GM19023 (cell line): ENCODE measurements at regions not wholly inside any gene's neighbourhood (a gene's known extent, or its start where the extent isn't known, plus 50 kb on each side); places are given as distances from the start of the nearest gene placed in this dataset.
"Not testable (repeated sequence)": the region's sequence is repeated elsewhere in the genome, so short reads cannot be mapped to it uniquely, and the experiment has no call there.

Experiments
- ATAC-seq: cut with Tn5 transposase; IDR thresholded peaks from one replicate; pipeline ENCODE4 v1.9.1; 2021; ENCODE audit warnings: mild to moderate bottlenecking, moderate library complexity; ENCODE audit not compliant: unreplicated experiment

DNA sequence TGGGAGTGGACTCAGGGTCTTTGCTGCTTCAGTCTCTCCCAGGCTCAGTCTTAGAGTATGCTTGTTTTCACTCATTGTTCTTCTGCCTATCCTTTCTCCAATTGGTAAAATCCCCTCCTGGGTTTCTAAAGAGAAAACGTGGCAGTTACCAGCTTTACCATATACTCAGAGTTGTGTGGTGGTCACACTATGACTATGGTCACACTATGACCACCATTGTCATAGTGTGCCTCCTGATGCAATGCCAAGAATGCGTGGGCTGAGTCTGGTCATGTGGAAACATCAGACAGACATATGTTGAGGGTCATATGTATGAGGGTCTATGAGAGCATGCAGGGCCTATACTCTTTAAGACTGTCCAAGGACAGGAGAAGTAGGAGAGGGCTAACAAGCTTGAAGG is 326.5 kb upstream of the PRR16 start:
- ATAC-seq, result no peak

DNA sequence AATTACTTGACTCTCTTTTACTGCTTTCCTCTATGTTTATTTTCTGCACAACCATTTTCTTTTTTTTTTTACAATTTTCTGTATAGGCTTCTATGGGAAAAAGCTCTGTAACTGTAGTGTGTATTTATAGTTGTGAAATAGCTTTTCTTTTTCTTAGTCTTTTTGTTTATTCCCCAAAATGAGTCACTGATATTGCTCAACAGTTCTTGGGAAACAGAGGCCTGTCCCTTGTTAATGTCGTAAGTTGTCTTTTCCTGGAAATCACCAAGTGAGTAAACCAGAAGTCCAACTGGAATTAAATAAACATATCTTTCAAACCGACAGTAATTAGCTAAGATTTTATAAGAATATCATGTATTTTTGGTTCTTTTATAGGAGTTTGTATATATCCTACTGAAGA is 325.1 kb upstream of the PRR16 start:
- no peak for ATAC-seq

DNA sequence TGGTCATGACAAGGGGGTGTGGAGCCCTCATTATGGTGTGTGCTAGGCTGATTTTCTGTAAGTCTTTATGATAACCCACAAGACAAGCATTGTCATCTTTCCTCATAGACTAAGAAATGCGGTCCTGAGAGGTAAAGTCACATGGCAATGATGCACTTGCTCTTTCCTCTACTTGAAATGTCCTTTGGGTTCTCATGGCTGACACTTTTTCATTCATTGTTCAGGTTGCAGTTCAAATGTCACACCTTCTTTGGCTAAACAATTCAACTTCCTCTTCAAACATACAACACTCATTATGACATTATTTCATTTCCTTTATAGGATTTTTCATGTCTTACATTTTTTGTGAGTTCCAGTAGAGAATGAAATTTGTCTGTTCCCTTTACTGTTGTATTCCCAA is 323.6 kb upstream of the PRR16 start:
- ATAC-seq, result no peak

DNA sequence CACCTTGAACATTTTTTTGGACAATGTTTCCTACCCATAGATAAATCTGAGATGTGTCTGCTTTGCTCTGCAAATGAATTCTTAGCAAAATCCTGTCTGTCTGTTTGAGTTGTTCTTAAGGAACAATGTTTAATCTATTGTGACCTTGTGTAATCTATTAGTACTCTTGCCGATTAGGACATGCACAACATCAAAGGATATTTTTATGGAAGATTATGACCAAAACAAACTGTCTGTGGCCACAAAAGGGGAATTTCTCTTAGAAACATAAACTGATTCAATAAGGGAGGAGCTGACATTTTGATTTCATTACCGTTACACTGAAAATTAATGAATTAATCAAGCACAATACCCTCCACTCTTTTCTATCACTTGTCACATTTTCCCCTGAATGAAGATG is 323.0 kb upstream of the PRR16 start:
- ATAC-seq, result no peak

DNA sequence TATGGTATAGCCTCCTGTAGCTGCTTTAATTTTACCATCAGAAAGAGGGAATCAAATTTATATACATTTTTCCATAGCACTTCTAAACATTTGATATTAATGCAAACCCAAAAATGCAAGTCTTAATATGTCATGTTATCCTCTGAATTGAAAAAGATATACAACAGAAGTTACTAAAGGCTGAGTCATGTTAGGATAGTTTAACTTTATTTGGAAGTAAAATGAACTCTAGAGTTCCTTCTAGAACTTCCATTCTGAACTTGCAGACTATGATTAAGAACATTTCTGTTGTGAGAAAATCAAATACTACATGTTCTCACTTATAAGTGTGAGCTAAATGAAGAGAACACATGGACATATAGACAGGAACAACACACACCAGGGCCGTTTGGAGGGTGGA is 317.3 kb upstream of the PRR16 start:
- no peak for ATAC-seq

DNA sequence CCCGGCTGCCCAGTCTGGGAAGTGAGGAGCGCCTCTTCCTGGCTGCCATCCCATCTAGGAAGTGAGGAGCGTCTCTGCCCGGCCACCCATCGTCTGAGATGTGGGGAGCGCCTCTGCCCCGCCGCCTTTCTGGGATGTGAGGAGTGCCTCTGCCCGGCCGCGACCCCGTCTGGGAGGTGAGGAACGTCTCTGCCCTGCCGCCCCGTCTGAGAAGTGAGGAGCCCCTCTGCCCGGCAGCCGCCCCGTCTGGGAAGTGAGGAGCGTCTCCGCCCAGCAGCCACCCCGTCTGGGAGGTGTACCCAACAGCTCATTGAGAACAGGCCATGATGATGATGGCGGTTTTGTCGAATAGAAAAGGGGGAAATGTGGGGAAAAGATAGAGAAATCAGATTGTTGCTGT is 316.2 kb upstream of the PRR16 start:
- not testable (repeated sequence) for ATAC-seq

DNA sequence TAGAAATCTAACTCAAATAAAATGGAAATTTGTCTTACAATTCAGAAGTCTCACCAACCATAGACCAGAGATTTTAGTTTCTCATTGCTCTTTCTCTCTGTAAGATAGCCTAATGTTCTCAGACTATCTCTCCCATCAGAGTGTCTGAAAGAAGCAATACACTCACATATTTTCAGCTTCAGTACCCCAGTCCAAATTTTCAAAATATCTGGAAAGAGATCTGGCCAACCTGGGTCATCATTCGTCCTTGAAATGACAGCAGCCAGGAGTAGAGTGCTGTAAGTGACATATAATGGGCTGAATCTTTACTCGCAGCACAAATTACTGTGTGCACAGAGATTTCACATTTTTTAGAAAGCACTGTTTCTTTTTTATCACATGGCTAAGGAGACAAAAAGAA is 313.3 kb upstream of the PRR16 start:
- no peak for ATAC-seq

DNA sequence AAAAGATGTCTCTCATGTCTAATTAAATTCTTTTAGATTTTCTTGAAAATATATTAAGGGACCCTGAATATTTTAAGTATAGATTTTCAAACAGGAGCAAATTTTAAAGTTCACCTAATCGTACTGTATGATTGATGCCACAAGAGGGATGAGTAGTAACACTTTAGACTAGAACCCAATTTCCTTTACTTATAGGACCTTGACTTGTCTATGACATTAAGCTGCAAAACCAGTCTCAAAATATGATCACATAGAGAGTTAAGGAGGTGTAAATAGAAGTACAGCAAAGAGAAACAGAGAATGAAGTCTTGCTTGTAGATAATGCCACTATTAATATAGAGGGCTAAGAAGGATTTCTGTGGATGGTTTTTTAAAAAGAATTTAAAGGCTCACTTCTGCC is 312.9 kb upstream of the PRR16 start:
- no peak for ATAC-seq

DNA sequence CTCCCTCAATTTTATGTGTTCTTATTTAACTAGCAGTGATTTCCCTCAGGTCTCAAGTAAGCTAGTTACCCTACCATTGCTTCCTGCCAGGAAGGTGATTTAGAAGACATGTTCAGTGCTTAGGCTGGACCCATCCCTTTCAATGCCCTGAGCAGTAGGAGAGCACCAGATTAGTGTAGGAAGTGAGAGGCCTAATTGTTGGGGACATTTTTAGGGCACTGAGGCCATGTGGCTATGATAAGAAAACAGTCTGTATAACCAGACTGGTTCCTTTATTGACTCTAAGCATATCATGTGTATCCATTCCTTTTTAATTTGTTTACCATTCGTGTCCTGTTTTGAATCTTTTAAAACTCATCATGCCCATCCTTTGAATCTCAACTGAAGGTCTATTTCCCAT is 312.3 kb upstream of the PRR16 start:
- ATAC-seq, result no peak

DNA sequence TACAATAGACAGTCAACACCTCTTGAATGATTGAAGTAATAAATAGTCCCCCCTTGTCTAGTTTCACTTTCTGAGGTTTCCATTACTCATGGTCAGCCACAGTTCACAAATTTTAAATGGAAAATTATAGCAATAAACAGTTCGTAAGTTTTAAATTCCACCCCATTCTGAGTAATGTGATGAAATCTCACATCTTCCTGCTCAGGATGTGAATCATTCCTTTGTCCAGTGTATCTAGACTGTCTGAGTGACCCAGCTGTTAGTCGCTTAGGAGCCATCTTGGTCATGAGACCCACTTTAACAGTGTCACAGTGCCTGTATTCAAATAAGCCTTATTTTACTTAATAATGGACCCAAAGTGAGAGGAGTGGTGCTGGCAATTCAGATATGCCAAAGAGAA is 311.6 kb upstream of the PRR16 start:
- no peak for ATAC-seq

DNA sequence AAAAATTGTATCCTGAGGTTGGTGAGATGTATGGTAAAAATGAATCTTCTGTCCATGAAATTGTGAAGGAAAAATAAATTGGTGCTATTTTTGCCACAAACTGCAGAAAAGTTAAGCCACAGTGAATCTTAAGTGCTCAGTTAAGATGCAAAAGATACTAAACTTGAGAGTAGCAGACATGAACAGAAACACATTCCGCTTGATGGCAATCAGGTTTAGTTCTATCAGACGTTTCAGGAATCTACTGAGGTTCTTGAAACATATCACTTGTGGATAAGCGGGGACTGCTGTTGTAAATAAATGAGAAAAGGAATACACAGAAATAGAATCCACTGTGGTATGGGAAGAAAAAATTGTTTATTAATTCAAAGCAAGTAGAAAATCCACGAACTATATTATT is 311.2 kb upstream of the PRR16 start:
- ATAC-seq, result no peak

DNA sequence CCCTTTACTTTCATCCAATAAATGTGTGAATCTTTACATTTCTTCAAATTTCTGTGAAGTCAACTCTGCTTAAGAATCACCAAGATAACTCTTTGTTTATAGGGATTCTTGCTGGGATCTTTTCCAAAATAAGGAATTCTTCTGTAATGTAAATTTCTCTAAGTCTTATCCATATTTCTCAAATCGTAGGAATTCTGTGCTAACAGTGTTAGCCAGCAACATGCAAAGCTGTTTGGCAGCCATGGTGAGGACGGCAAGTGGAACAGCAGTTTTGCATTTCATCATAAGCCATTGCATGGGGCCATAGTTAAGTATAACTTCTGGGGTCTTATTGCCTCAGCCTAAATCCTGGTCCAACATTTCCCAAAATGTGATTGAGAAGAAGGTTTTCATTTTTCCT is 310.5 kb upstream of the PRR16 start:
- ATAC-seq, result no peak

DNA sequence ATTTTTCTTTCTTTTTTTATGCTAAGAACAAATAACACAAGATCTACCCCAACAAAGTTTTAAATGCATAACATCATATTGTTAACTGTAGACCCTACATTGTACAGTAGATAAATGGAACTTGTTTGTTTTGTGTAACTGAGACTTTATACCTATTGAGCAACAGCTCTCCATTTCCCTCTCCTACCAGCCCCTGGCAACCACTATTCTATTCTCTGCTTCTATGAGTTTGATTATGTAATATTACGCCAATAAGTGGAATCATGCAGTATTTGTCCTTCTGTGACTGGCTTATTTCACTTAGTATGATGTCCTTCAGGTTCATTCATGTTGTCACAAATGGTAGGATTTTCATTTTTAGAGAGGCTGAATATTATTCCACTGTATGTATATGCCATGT is 308.2 kb upstream of the PRR16 start:
- ATAC-seq, result no peak

DNA sequence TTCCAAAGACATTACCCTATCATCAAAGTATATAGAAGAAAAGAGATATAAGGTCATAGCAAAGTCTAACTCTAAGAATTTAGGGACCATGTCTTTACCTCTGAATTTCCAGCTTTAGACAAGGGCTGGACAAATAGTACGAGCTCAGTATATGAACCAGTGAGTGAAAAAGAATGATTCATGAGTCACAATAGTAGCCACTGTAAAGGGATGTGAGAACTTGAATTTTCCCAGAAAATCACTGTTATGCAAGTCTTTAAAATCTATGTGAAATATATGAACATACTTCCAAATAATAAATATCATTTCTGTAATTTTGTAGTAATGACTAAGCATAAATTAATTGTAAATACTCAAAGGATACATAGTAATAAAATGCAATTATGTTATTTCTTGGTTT is 305.9 kb upstream of the PRR16 start:
- no peak for ATAC-seq

DNA sequence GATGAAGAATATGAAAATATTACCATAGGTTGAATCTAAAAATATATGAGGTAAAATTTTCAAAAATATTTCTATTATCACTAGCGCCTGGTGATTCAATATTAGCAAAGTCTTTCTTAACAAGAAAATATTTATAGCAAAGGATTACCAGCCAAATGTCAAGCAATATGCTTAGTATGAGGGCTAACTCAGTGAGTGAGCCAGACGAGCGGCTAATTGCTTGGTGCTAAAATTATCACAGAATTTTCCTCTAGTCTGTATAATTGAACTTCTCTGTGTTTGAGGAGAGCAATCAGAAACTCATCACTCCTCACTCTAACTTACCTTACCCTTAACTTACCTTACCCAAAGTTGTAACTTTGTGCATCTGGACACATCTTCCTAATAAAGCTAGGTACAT is 304.9 kb upstream of the PRR16 start:
- no peak for ATAC-seq

DNA sequence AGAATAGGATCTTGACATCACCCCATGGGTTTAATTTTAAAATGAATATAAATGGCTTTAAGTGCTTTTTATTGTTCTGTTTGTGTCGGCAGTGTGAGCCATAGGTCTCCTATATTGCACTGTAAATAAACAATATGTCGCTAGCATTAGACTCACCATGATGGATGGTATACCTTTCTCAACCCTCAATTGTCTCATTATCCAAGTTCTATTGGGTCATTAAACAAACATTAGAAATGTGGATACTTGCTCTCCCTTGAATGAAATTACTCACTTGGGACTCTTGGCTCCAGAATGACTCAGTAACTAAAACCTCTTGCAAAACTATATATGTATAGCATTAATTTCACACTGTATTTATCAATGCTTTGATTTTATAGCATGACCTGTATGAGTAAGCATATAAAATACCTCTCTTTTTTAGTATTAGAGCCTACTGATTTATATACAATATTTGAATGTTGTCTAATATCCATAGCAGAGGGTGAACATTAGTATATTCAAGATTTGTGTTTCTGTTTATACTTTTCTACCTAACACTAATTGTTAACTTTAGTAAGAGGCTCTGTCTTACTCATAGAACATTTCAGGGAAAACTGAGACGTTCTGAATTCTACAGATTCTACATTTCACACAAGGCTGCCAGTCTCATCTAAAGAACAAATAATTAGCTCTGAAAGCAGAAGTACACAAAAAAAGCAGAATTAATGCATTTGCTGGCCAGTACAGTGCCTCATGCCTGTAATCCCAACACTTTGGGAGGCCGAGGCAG is 303.8 kb upstream of the PRR16 start:
- no peak for ATAC-seq

DNA sequence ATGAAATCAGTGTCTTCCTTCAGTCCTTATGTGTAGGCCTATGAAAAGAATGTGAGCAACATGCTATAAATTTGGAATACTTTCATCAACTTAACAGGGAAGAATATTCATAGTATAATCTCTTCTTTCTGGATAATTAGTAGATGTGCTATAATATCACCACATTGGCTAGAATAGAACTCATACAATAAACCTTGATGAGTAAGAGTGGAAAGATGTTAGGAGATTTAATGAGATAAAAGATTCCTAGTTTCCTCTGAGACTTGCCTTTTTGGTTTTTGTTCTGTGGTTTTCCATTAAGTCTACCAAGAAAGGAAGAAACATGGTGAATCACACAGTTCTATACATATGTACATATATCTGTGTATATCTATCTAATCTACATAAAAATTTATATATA is 301.8 kb upstream of the PRR16 start:
- ATAC-seq, result no peak

DNA sequence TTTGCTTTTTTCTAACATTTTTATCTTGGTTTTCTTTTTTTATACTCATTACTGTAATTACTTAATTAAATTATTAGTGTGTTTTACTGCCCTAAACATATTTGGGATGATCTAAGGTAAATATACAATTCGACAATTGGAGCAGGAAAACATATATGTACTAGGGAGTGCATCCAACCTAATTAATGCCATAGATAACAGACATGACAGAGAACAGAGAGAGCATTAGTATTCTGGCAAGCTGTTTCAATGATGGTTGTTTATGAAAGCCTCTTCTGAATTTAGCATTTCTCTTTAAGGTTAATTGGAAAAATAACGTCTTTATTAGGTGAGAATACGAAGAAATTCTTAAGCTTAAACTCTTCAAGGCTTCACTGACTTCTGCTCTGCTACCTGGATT is 300.1 kb upstream of the PRR16 start:
- ATAC-seq, result no peak

DNA sequence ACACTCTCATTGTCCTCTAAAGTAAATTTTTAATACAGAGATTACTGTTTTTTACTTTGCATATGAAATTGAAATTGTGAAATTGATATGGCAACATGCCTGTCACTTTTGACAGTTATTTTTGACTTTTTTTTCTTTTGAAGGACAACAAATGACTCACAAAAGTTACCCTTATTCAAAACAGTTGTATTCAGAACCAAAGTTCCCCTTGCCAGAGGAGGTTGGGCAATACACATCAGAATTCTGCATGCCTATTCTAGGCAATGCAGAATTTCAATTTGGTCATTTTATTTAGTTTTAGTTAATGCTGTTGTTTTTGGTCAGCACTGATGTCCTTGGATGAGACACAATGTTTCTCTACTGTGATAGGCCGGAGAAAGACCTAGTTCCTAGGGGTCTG is 299.1 kb upstream of the PRR16 start:
- ATAC-seq, result no peak

DNA sequence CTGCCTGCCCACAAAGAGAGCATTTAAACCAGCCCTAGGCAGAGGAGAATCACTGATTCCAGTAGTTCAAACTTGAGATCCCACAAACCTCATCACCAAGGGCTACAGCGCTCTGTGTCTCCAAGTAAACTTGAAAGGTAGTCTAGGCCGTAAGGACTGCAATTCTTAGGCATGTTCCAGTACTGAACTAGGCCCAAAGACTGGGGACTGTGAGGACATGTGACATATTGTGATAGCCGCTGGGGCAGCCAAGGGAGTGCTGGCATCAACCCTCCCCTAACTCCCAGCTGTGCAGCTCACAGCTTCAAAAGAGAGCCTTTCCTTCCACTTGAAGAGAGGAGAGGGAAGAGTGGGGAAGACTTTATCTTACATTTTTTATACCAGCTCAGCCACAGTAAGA is 291.0 kb upstream of the PRR16 start:
- no peak for ATAC-seq

DNA sequence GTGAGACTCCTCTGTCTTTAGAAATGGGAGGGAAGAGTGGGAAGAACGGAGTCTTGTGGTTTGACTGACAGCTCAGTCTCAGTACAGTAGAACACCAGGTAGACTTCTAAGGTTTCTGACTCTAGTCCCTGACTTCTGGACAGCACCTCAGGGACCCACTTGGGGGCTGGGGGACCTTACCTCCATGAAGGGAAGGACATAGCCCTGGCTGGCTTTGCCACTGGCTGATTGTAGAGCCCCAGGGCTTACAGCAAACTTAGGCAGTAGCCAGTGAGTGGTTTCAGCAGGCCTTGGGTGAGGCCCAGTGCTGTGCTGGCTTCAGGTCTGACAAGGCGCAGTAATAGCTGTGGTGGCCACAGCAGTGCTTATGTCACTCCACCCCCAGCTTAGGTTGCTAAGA is 290.0 kb upstream of the PRR16 start:
- no peak for ATAC-seq

DNA sequence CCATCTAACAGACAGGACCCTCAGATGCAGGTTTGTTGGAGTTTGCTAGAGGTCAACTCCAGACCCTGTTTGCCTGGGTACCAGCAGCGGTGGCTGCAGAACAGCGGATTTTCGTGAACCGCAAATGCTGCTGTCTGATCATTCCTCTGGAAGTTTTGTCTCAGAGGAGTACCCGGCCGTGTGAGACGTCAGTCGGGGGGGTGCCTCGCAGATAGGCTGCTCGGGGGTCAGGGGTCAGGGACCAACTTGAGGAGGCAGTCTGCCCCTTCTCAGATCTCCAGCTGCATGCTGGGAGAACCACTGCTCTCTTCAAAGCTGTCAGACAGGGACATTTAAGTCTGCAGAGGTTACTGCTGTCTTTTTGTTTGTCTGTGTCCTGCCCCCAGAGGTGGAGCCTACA is 282.9 kb upstream of the PRR16 start:
- not testable (repeated sequence) for ATAC-seq

DNA sequence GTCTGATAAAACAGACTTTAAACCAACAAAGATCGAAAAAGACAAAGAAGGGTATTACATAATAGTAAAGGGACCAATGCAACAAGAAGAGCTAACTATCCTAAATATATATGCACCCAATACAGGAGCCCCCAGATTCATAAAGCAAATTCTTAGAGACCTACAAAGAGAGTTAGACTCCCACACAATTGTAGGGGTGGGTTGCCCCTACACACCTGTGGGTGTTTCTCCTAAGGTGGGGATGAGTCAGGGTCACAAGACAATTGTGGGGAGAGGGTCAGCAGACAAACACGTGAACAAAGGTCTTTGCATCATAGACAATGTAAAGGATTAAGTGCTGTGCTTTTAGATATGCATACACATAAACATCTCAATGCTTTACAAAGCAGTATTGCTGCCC is 269.4 kb upstream of the PRR16 start:
- ATAC-seq, result not testable (repeated sequence)
